ENCODE measurements at regions not wholly inside any gene's neighbourhood (a gene's known extent, or its start where the extent isn't known, plus 50 kb on each side); places are given as distances from the start of the nearest gene placed in this dataset.

DNA sequence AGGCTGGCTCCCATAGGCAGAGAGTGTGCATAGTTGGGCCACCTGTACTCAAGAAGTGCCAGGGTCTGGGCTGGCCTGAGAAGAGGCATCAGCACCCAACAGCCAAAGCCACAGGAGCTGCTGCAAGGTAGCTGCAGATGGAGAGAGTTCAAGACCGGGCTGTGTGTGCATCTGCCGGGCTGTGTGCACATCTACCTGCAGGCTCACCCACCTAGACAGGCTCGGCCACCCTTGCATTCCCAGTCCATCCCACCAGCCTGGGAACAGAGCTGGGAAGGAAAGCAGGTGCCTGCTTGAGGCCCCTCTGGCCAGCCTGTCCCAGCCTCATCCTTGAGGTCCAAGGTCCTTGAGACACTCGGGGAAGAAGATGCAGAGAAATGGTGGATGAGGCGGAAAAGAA is 194.4 kb upstream of the AJAP1 start:
- intact Hi-C loops (cut with micrococcal nuclease), result no loop called here
- BruUV-seq (replicated peaks), result no TSS peak
- H3K4me2 ChIP-seq (ENCODE audit: low read depth, low read length), result no peak overlapping the region

More for the DNA sequence above, 194.4 kb upstream of the AJAP1 start:
- no peak overlapping the region for H2BK5ac ChIP-seq (ENCODE audit: low read depth, low read length, poor library complexity, severe bottlenecking)
- ChIA-PET POLR2A (ENCODE audit: unreplicated experiment) (no interaction called here), CTCF (no interaction called here)
- no peak overlapping the region for H3K56ac ChIP-seq (ENCODE audit: extremely low read depth, insufficient read depth, low read length)
- H3K18ac ChIP-seq (ENCODE audit: low read depth, low read length), result no peak overlapping the region
- H3K27me3 ChIP-seq (ENCODE audit: control insufficient read depth, insufficient read depth, low read length), result no peaks in the 10 kb centered on the region
- no peak overlapping the region for H3K27ac ChIP-seq (ENCODE audit: insufficient read depth, low read length)
- no peak overlapping the region for H2BK15ac ChIP-seq (ENCODE audit: low read depth, low read length)
- H3K14ac ChIP-seq (replicated peaks; ENCODE audit: low read depth, low read length), result no peak overlapping the region
- no peak overlapping the region for H2BK120ac ChIP-seq (ENCODE audit: low read depth, low read length)
- H2BK20ac ChIP-seq (ENCODE audit: low read depth, low read length), result no peak overlapping the region
- no peaks in the 10 kb centered on the region for H3K79me1 ChIP-seq (ENCODE audit: low read depth in 1 of 2, low read length in 2 of 2)
- dilution Hi-C loops (cut with HindIII; ENCODE audit: low sequenced_read_pairs, unreplicated experiment) (no loop called here), in situ Hi-C loops (cut with MboI; ENCODE audit: low sequenced_read_pairs) (no loop called here)
- no peak overlapping the region for H4K8ac ChIP-seq (ENCODE audit: low read depth in 2 of 2, low read length in 2 of 2)
- WGBS, 2 experiments (ENCODE audit: extremely low coverage in 2 of 2, insufficient read length in 1 of 2), result no CpG with 5 or more reads among the region's 5 CpGs
- no peak overlapping the region for H4K5ac ChIP-seq (ENCODE audit: low read depth, low read length)
- H4K20me1 ChIP-seq (ENCODE audit: insufficient read depth, low read length), result no peaks in the 10 kb centered on the region
- H2AFZ ChIP-seq (replicated peaks; ENCODE audit: low read length, poor library complexity), result no peak overlapping the region
- no peaks in the 10 kb centered on the region for H3K9me1 ChIP-seq (ENCODE audit: insufficient read depth, low read length)
- no peak overlapping the region for H3K9ac ChIP-seq (ENCODE audit: low read depth, low read length)
- no peak overlapping the region for H2AK5ac ChIP-seq (ENCODE audit: low read depth, low read length)
- H3K36me3 ChIP-seq (ENCODE audit: control insufficient read depth, insufficient read depth, low read length), result no peaks in the 10 kb centered on the region
- H3K23ac ChIP-seq (ENCODE audit: low read depth, low read length), result no peak overlapping the region
- TF ChIP-seq RAD21 (IDR thresholded peaks at IDR 0.05; ENCODE audit: low read length) (no peak), RCOR1 (IDR thresholded peaks at IDR 0.05; ENCODE audit: insufficient replicate concordance, low read length) (no peak), MAFK (IDR thresholded peaks at IDR 0.05; ENCODE audit: low read depth, low read length) (no peak), BHLHE40 (IDR thresholded peaks at IDR 0.05; ENCODE audit: low read depth, low read length) (no peak), MXI1 (IDR thresholded peaks at IDR 0.05; ENCODE audit: borderline replicate concordance, low read depth, low read length) (no peak), SMC3 (IDR thresholded peaks at IDR 0.05; ENCODE audit: low read depth, low read length) (no peak), POLR2A (IDR thresholded peaks at IDR 0.05; ENCODE audit: low read depth, low read length) (no peak), MAZ (IDR thresholded peaks at IDR 0.05; ENCODE audit: borderline replicate concordance, low read depth, low read length) (no peak), CHD1 (IDR thresholded peaks at IDR 0.05; ENCODE audit: low read depth, low read length) (no peak), CEBPB (IDR thresholded peaks at IDR 0.05; ENCODE audit: low read depth, low read length) (no peak), FOS (IDR thresholded peaks at IDR 0.05; ENCODE audit: low read depth, low read length) (no peak)
- TF ChIP-seq, protein P1, sequence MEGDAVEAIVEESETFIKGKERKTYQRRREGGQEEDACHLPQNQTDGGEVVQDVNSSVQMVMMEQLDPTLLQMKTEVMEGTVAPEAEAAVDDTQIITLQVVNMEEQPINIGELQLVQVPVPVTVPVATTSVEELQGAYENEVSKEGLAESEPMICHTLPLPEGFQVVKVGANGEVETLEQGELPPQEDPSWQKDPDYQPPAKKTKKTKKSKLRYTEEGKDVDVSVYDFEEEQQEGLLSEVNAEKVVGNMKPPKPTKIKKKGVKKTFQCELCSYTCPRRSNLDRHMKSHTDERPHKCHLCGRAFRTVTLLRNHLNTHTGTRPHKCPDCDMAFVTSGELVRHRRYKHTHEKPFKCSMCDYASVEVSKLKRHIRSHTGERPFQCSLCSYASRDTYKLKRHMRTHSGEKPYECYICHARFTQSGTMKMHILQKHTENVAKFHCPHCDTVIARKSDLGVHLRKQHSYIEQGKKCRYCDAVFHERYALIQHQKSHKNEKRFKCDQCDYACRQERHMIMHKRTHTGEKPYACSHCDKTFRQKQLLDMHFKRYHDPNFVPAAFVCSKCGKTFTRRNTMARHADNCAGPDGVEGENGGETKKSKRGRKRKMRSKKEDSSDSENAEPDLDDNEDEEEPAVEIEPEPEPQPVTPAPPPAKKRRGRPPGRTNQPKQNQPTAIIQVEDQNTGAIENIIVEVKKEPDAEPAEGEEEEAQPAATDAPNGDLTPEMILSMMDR (conservative IDR thresholded peaks at IDR 0.05; ENCODE audit: low read depth, low read length), result no peak
- TF ChIP-seq, protein P2, sequence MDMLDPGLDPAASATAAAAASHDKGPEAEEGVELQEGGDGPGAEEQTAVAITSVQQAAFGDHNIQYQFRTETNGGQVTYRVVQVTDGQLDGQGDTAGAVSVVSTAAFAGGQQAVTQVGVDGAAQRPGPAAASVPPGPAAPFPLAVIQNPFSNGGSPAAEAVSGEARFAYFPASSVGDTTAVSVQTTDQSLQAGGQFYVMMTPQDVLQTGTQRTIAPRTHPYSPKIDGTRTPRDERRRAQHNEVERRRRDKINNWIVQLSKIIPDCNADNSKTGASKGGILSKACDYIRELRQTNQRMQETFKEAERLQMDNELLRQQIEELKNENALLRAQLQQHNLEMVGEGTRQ (IDR thresholded peaks at IDR 0.05; ENCODE audit: low read depth, low read length), result no peak
- TF ChIP-seq, protein P3, sequence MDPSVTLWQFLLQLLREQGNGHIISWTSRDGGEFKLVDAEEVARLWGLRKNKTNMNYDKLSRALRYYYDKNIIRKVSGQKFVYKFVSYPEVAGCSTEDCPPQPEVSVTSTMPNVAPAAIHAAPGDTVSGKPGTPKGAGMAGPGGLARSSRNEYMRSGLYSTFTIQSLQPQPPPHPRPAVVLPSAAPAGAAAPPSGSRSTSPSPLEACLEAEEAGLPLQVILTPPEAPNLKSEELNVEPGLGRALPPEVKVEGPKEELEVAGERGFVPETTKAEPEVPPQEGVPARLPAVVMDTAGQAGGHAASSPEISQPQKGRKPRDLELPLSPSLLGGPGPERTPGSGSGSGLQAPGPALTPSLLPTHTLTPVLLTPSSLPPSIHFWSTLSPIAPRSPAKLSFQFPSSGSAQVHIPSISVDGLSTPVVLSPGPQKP (IDR thresholded peaks at IDR 0.05; ENCODE audit: borderline replicate concordance, low read depth, low read length), result no peak
- H4K91ac ChIP-seq (ENCODE audit: insufficient read depth, low read depth, low read length), result no peak overlapping the region
- DNase-seq (no peak), ATAC-seq (ENCODE audit: low read depth) (no peak)
- no peak overlapping the region for H2AK9ac ChIP-seq (replicated peaks; ENCODE audit: low read depth, low read length, poor library complexity)
- no peak overlapping the region for H3K4me3 ChIP-seq (ENCODE audit: insufficient read depth, low read depth, low read length)
- H3K9me3 ChIP-seq (ENCODE audit: control insufficient read depth, insufficient read depth, low read length), result peaks cover 42% of the 10 kb centered on the region
- H3K4ac ChIP-seq (ENCODE audit: low read depth, low read length), result no peak overlapping the region
- no peaks in the 10 kb centered on the region for H3K4me1 ChIP-seq (ENCODE audit: control insufficient read depth, insufficient read depth, low read length)
